Occipital lobe (tissue), 1 donor: ENCODE measurements at regions not wholly inside any gene's neighbourhood (a gene's known extent, or its start where the extent isn't known, plus 50 kb on each side); places are given as distances from the start of the nearest gene placed in this dataset.
"Not testable (repeated sequence)": the region's sequence is repeated elsewhere in the genome, so short reads cannot be mapped to it uniquely, and the experiment has no call there.

ENCODE experiments used
- DNase-seq: peaks from one replicate; lab custom pipeline; 2025; lab: John Stamatoyannopoulos, UW

- no peak for DNase-seq
These were observed 398.2 kb upstream of the DIPK2B start for GRCh38 chrX:45598861-45599260.

- no peak for DNase-seq
These were observed 395.6 kb upstream of the DIPK2B start for GRCh38 chrX:45596188-45596808.

GRCh38 chrX:45592101-45592500 is 391.4 kb upstream of the DIPK2B start:
- no peak for DNase-seq

GRCh38 chrX:45591650-45592049 is 391.0 kb upstream of the DIPK2B start:
- no peak for DNase-seq

- no peak for DNase-seq
These were observed 384.0 kb upstream of the DIPK2B start for GRCh38 chrX:45584717-45585116.

GRCh38 chrX:45577361-45577760 is 376.7 kb upstream of the DIPK2B start:
- no peak for DNase-seq

- no peak for DNase-seq
These were observed 370.8 kb upstream of the DIPK2B start for GRCh38 chrX:45571453-45571852.

- DNase-seq: no peak
These were observed 365.8 kb upstream of the DIPK2B start for GRCh38 chrX:45566456-45566855.

- no peak for DNase-seq
These were observed 356.7 kb upstream of the DIPK2B start for GRCh38 chrX:45557387-45557786.

GRCh38 chrX:45554736-45555135 is 354.1 kb upstream of the DIPK2B start:
- no peak for DNase-seq

GRCh38 chrX:45553417-45553816 is 352.7 kb upstream of the DIPK2B start:
- no peak for DNase-seq

GRCh38 chrX:45546697-45547096 is 346.0 kb upstream of the DIPK2B start:
- DNase-seq: not testable (repeated sequence)

- DNase-seq: no peak
These were observed 339.5 kb upstream of the DIPK2B start for GRCh38 chrX:45540181-45540580.

GRCh38 chrX:45537936-45538335 is 337.3 kb upstream of the DIPK2B start:
- no peak for DNase-seq

GRCh38 chrX:45527834-45528233 is 327.2 kb upstream of the DIPK2B start:
- DNase-seq: no peak

GRCh38 chrX:45524805-45525204 is 324.1 kb upstream of the DIPK2B start:
- no peak for DNase-seq

GRCh38 chrX:45524296-45524695 is 323.6 kb upstream of the DIPK2B start:
- DNase-seq: no peak

GRCh38 chrX:45518552-45518951 is 317.9 kb upstream of the DIPK2B start:
- no peak for DNase-seq

GRCh38 chrX:45517090-45517973 is 316.7 kb upstream of the DIPK2B start:
- DNase-seq: no peak

- peak; percentile 58 for DNase-seq
These were observed 314.9 kb upstream of the DIPK2B start for GRCh38 chrX:45515262-45516215.

GRCh38 chrX:45513042-45513441 is 312.4 kb upstream of the DIPK2B start:
- no peak for DNase-seq

- no peak for DNase-seq
These were observed 307.8 kb upstream of the DIPK2B start for GRCh38 chrX:45508454-45508853.
